ENCODE measurements at regions not wholly inside any gene's neighbourhood (a gene's known extent, or its start where the extent isn't known, plus 50 kb on each side); places are given as distances from the start of the nearest gene placed in this dataset.

DNA sequence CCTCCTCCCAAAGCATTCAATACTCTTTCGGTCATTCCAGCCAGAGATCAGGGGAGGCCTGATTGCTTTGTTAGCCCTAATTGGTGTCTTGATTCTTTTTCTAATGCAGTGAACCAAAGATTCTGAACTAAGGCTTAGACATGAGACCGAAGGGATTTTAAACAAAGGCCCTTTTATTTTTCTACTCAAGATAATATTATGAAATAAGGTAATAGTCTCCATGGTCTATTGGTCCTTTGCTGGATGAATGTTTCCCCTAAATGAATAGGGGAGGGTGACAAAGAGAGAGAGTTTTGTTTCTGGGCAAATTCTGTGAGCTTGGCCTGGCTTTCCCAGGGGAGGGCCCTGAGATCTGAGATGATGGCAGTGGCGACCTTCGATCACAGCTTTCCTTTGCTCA is 449.1 kb downstream of the TYW1 start:
- ATAC-seq (no peak), DNase-seq (no peak)
- intact Hi-C loops (cut with DNase I): no loop called here
- Histone ChIP-seq H3K27ac (no peak overlapping the region), H3K27me3 (no peaks in the 10 kb centered on the region), H3K9me3 (no peaks in the 10 kb centered on the region), H3K4me3 (no peak overlapping the region), H3K4me1 (no peaks in the 10 kb centered on the region), H3K36me3 (no peaks in the 10 kb centered on the region)
- no peak for TF ChIP-seq CTCF (IDR thresholded peaks at IDR 0.05)
- no peak for TF ChIP-seq POLR2A (IDR thresholded peaks at IDR 0.05)
- WGBS (ENCODE audit: insufficient coverage, low coverage, low lambda C conversion rate, missing lambda C conversion rate): 84% methylated on average over 4 of the region's 4 CpGs

GRCh38 chr7:67447297-67447696 is 450.7 kb downstream of the TYW1 start:
- no peaks in the 10 kb centered on the region for H3K9me3 ChIP-seq
- TF ChIP-seq CTCF (IDR thresholded peaks at IDR 0.05): no peak
- no peak for TF ChIP-seq POLR2A (IDR thresholded peaks at IDR 0.05)
- no peak overlapping the region for H3K27ac ChIP-seq
- H3K36me3 ChIP-seq: no peaks in the 10 kb centered on the region
- intact Hi-C loops (cut with DNase I): no loop called here
- H3K27me3 ChIP-seq: no peaks in the 10 kb centered on the region
- ATAC-seq: no peak
- no peak for DNase-seq
- H3K4me1 ChIP-seq: no peaks in the 10 kb centered on the region
- H3K4me3 ChIP-seq: no peak overlapping the region

- Histone ChIP-seq H3K36me3 (no peaks in the 10 kb centered on the region), H3K4me1 (no peaks in the 10 kb centered on the region), H3K27ac (no peak overlapping the region), H3K9me3 (no peaks in the 10 kb centered on the region), H3K4me3 (no peak overlapping the region), H3K27me3 (no peaks in the 10 kb centered on the region)
- intact Hi-C loops (cut with DNase I): no loop called here
- ATAC-seq: no peak
- no peak for DNase-seq
- TF ChIP-seq POLR2A (IDR thresholded peaks at IDR 0.05): no peak
- TF ChIP-seq CTCF (IDR thresholded peaks at IDR 0.05): no peak
- WGBS (ENCODE audit: insufficient coverage, low coverage, low lambda C conversion rate, missing lambda C conversion rate): 64% methylated on average over 1 of the region's 1 CpG
Observed at GRCh38 chr7:67448271-67448670, 451.6 kb downstream of the TYW1 start.

- H3K27me3 ChIP-seq: no peaks in the 10 kb centered on the region
- TF ChIP-seq POLR2A (IDR thresholded peaks at IDR 0.05) (no peak), CTCF (IDR thresholded peaks at IDR 0.05) (no peak)
- no peak overlapping the region for H3K4me3 ChIP-seq
- no peak for DNase-seq
- intact Hi-C loops (cut with DNase I): no loop called here
- H3K27ac ChIP-seq: no peak overlapping the region
- no peaks in the 10 kb centered on the region for H3K4me1 ChIP-seq
- H3K36me3 ChIP-seq: no peaks in the 10 kb centered on the region
- H3K9me3 ChIP-seq: no peaks in the 10 kb centered on the region
- ATAC-seq: no peak
- 52% methylated on average over 3 of the region's 3 CpGs for WGBS (ENCODE audit: insufficient coverage, low coverage, low lambda C conversion rate, missing lambda C conversion rate)
Observed at GRCh38 chr7:67450171-67450570, 453.5 kb downstream of the TYW1 start.

GRCh38 chr7:67451306-67451705 is 454.7 kb downstream of the TYW1 start:
- whole genome bisulfite sequencing (ENCODE audit: insufficient coverage, low coverage, low lambda C conversion rate, missing lambda C conversion rate): 84% methylated on average over 9 of the region's 9 CpGs
- Histone ChIP-seq H3K4me3 (no peak overlapping the region), H3K9me3 (no peaks in the 10 kb centered on the region), H3K36me3 (no peaks in the 10 kb centered on the region), H3K4me1 (no peaks in the 10 kb centered on the region), H3K27ac (no peak overlapping the region), H3K27me3 (no peaks in the 10 kb centered on the region)
- TF ChIP-seq POLR2A (IDR thresholded peaks at IDR 0.05) (no peak), CTCF (IDR thresholded peaks at IDR 0.05) (no peak)
- intact Hi-C loops (cut with DNase I): no loop called here
- ATAC-seq (no peak), DNase-seq (no peak)
